ENCODE measurements at regions not wholly inside any gene's neighbourhood (a gene's known extent, or its start where the extent isn't known, plus 50 kb on each side); places are given as distances from the start of the nearest gene placed in this dataset.

DNA sequence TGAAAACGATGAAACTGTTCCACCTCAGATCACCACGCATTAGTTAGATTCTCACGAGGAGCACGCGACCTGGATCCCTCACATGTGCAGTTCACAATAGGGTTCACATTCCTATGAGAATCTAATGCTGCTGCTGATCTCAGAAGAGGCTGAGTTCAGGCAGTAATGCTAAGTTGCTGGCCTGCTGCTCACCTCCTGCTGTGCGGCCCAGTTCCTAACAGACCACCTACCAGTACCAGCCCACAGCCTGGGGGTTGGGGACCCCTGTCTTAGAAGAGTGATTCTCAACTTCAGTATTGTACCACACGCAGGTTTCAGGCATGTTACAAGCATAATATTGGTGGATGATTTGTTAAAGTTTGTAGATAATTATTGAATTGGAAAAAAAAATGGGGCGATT is 182.7 kb downstream of the BLID start (continued):
- TF ChIP-seq, protein P1, sequence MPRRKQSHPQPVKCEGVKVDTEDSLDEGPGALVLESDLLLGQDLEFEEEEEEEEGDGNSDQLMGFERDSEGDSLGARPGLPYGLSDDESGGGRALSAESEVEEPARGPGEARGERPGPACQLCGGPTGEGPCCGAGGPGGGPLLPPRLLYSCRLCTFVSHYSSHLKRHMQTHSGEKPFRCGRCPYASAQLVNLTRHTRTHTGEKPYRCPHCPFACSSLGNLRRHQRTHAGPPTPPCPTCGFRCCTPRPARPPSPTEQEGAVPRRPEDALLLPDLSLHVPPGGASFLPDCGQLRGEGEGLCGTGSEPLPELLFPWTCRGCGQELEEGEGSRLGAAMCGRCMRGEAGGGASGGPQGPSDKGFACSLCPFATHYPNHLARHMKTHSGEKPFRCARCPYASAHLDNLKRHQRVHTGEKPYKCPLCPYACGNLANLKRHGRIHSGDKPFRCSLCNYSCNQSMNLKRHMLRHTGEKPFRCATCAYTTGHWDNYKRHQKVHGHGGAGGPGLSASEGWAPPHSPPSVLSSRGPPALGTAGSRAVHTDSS (CRISPR knock-in tag; conservative IDR thresholded peaks at IDR 0.05): no peak
- TF ChIP-seq TRIM24 (CRISPR knock-in tag; IDR thresholded peaks at IDR 0.05) (no peak), ZNF563 (CRISPR knock-in tag; IDR thresholded peaks at IDR 0.05) (no peak), ZNF296 (CRISPR knock-in tag; conservative IDR thresholded peaks at IDR 0.05) (no peak), FIP1L1 (IDR thresholded peaks at IDR 0.05; ENCODE audit: borderline replicate concordance, insufficient read depth, low read depth, low read length) (no peak), ZMYM3 (CRISPR knock-in tag; IDR thresholded peaks at IDR 0.05) (no peak), LCORL (IDR thresholded peaks at IDR 0.05) (no peak), LCORL (CRISPR knock-in tag; IDR thresholded peaks at IDR 0.05) (no peak), ZNF264 (CRISPR knock-in tag; IDR thresholded peaks at IDR 0.05) (no peak), ZNF570 (CRISPR knock-in tag; IDR thresholded peaks at IDR 0.05; ENCODE audit: borderline replicate concordance) (no peak), AKAP8 (CRISPR knock-in tag; IDR thresholded peaks at IDR 0.05) (no peak), NR1H2 (CRISPR knock-in tag; IDR thresholded peaks at IDR 0.05; ENCODE audit: borderline replicate concordance, low read depth) (no peak), WIZ (CRISPR knock-in tag; IDR thresholded peaks at IDR 0.05) (no peak), AGO2 (optimal IDR thresholded peaks at IDR 0.05; ENCODE audit: low read depth, low read length) (no peak), NAIF1 (CRISPR knock-in tag; IDR thresholded peaks at IDR 0.05; ENCODE audit: borderline replicate concordance) (no peak)
- TF ChIP-seq, protein P2, sequence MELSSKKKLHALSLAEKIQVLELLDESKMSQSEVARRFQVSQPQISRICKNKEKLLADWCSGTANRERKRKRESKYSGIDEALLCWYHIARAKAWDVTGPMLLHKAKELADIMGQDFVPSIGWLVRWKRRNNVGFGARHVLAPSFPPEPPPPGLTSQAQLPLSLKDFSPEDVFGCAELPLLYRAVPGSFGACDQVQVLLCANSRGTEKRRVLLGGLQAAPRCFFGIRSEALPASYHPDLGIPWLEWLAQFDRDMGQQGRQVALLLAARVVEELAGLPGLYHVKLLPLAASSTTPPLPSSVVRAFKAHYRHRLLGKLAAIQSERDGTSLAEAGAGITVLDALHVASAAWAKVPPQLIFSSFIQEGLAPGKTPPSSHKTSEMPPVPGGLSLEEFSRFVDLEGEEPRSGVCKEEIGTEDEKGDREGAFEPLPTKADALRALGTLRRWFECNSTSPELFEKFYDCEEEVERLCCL (CRISPR knock-in tag; IDR thresholded peaks at IDR 0.05; ENCODE audit: borderline replicate concordance): no peak
- TF ChIP-seq, protein P3, sequence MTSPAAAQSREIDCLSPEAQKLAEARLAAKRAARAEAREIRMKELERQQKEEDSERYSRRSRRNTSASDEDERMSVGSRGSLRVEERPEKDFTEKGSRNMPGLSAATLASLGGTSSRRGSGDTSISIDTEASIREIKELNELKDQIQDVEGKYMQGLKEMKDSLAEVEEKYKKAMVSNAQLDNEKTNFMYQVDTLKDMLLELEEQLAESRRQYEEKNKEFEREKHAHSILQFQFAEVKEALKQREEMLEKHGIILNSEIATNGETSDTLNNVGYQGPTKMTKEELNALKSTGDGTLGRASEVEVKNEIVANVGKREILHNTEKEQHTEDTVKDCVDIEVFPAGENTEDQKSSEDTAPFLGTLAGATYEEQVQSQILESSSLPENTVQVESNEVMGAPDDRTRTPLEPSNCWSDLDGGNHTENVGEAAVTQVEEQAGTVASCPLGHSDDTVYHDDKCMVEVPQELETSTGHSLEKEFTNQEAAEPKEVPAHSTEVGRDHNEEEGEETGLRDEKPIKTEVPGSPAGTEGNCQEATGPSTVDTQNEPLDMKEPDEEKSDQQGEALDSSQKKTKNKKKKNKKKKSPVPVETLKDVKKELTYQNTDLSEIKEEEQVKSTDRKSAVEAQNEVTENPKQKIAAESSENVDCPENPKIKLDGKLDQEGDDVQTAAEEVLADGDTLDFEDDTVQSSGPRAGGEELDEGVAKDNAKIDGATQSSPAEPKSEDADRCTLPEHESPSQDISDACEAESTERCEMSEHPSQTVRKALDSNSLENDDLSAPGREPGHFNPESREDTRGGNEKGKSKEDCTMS (CRISPR knock-in tag; conservative IDR thresholded peaks at IDR 0.05): no peak
- TF ChIP-seq, protein P4, sequence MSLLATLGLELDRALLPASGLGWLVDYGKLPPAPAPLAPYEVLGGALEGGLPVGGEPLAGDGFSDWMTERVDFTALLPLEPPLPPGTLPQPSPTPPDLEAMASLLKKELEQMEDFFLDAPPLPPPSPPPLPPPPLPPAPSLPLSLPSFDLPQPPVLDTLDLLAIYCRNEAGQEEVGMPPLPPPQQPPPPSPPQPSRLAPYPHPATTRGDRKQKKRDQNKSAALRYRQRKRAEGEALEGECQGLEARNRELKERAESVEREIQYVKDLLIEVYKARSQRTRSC (CRISPR knock-in tag; IDR thresholded peaks at IDR 0.05; ENCODE audit: low read depth): no peak

Measured in HepG2 (cell line).